MCF 10A (cell line): ENCODE measurements at regions not wholly inside any gene's neighbourhood (a gene's known extent, or its start where the extent isn't known, plus 50 kb on each side); places are given as distances from the start of the nearest gene placed in this dataset.

Source experiments
- BruUV-seq: library from RNA; stranded (reverse); fragments of 400-500 nt; replicated peaks from 2 replicates; lab custom pipeline; 2021; lab: Mats Ljungman, UMichigan
- CTCF ChIA-PET: fragments of 300-600 bp; sonication (Branson Sonifier 250); formaldehyde crosslinking; extraction: SDS; loops from one replicate; lab custom pipeline; 2021; ENCODE audit warnings: antibody characterized with exemption, inconsistent platforms; lab: Yijun Ruan, JAX
- POLR2A ChIA-PET: fragments of 300-600, 350-650 bp; sonication (Branson Sonifier 250); formaldehyde crosslinking; extraction: SDS; loops from one replicate; lab custom pipeline; 2020; ENCODE audit warnings: antibody characterized with exemption, inconsistent platforms; lab: Yijun Ruan, JAX
- DNase-seq: peaks from one replicate; pipeline ENCODE4 v3.0.0-alpha.2; 2018; ENCODE audit not compliant: unreplicated experiment
- H3K27ac Mint-ChIP-seq: one replicate; pipeline ENCODE4 v1.8.0; 2022; ENCODE audit warnings: mild to moderate bottlenecking, low read depth, mixed read lengths; ENCODE audit not compliant: unreplicated experiment
- H3K27me3 Mint-ChIP-seq: one replicate; pipeline ENCODE4 v1.8.0; 2022; ENCODE audit warnings: mixed read lengths; ENCODE audit not compliant: insufficient read depth, unreplicated experiment
- H3K36me3 Mint-ChIP-seq: one replicate; pipeline ENCODE4 v1.8.0; 2022; ENCODE audit warnings: mild to moderate bottlenecking, moderate library complexity, mixed read lengths; ENCODE audit not compliant: insufficient read depth, unreplicated experiment
- H3K4me1 Mint-ChIP-seq: one replicate; pipeline ENCODE4 v1.8.0; 2022; ENCODE audit warnings: mixed read lengths; ENCODE audit not compliant: insufficient read depth, unreplicated experiment
- H3K4me3 Mint-ChIP-seq: one replicate; pipeline ENCODE4 v1.8.0; 2022; ENCODE audit warnings: mild to moderate bottlenecking, moderate library complexity, mixed read lengths; ENCODE audit not compliant: unreplicated experiment
- H3K9me3 Mint-ChIP-seq: one replicate; pipeline ENCODE4 v1.8.0; 2022; ENCODE audit warnings: mixed read lengths; ENCODE audit not compliant: unreplicated experiment
- CTCF ChIP-seq: fragments of 200-600 bp; IDR thresholded peaks from one replicate; pipeline ENCODE4 v1.8.0; 2022; ENCODE audit warnings: antibody characterized with exemption, mild to moderate bottlenecking; ENCODE audit not compliant: unreplicated experiment
- intact Hi-C: fragments of 100-400 bp; cut with micrococcal nuclease; formaldehyde crosslinking; loops from 2 replicates; pipeline ENCODE4 v1.14.1; 2022

GRCh38 chr14:97443412-97443811 is 646.2 kb downstream of the VRK1 start:
- no peak for DNase-seq
- peaks cover under 1% of the 10 kb centered on the region for H3K9me3 Mint-ChIP-seq
- no peak overlapping the region for H3K4me3 Mint-ChIP-seq
- no peaks in the 10 kb centered on the region for H3K27me3 Mint-ChIP-seq
- H3K27ac Mint-ChIP-seq: no peak overlapping the region
- H3K36me3 Mint-ChIP-seq: no peaks in the 10 kb centered on the region
- ChIA-PET POLR2A (no interaction called here), CTCF (no interaction called here)
- no TSS peak for BruUV-seq
- intact Hi-C loops: no loop called here
- no peak for TF ChIP-seq CTCF
- H3K4me1 Mint-ChIP-seq: no peaks in the 10 kb centered on the region

GRCh38 chr14:97444248-97444647 is 647.1 kb downstream of the VRK1 start:
- H3K9me3 Mint-ChIP-seq: no peaks in the 10 kb centered on the region
- no peak overlapping the region for H3K27ac Mint-ChIP-seq
- no peak for DNase-seq
- ChIA-PET CTCF (interaction anchor here (0.7 kb wide), 1 partner anchor 104 kb away, joined by 3 read pairs; no protein-coding TSS in a partner anchor), POLR2A (no interaction called here)
- no peaks in the 10 kb centered on the region for H3K4me1 Mint-ChIP-seq
- no peaks in the 10 kb centered on the region for H3K27me3 Mint-ChIP-seq
- H3K36me3 Mint-ChIP-seq: no peaks in the 10 kb centered on the region
- BruUV-seq: no TSS peak
- H3K4me3 Mint-ChIP-seq: no peak overlapping the region
- intact Hi-C loops: no loop called here
- TF ChIP-seq CTCF: no peak

GRCh38 chr14:97445367-97445766 is 648.2 kb downstream of the VRK1 start:
- no peak for TF ChIP-seq CTCF
- intact Hi-C loops: no loop called here
- Mint-ChIP-seq H3K27ac (no peak overlapping the region), H3K36me3 (no peaks in the 10 kb centered on the region), H3K27me3 (no peaks in the 10 kb centered on the region), H3K4me1 (no peaks in the 10 kb centered on the region), H3K4me3 (no peak overlapping the region), H3K9me3 (no peaks in the 10 kb centered on the region)
- no TSS peak for BruUV-seq
- POLR2A ChIA-PET: no interaction called here
- DNase-seq: no peak
- CTCF ChIA-PET: interaction anchor here (1.0 kb wide), 1 partner anchor 10 kb away, joined by 4 read pairs; no protein-coding TSS in a partner anchor

GRCh38 chr14:97446087-97446486 is 648.9 kb downstream of the VRK1 start:
- Mint-ChIP-seq H3K4me3 (no peak overlapping the region), H3K9me3 (no peaks in the 10 kb centered on the region), H3K4me1 (no peaks in the 10 kb centered on the region), H3K27ac (no peak overlapping the region), H3K27me3 (no peaks in the 10 kb centered on the region), H3K36me3 (no peaks in the 10 kb centered on the region)
- no peak for TF ChIP-seq CTCF
- BruUV-seq: no TSS peak
- intact Hi-C loops: no loop called here
- ChIA-PET CTCF (no interaction called here), POLR2A (no interaction called here)
- no peak for DNase-seq
